Testis (tissue), 2 donors: ENCODE measurements at regions not wholly inside any gene's neighbourhood (a gene's known extent, or its start where the extent isn't known, plus 50 kb on each side); places are given as distances from the start of the nearest gene placed in this dataset.

Source experiments
- DNase-seq: peaks from one replicate; pipeline ENCODE4 v3.0.0-alpha.2; 2019
- H3K27ac ChIP-seq, 2 donors: fragments of 200-600 bp; sonication (generic); one replicate each; pipeline ENCODE4 v1.5.1; 2019
- H3K27me3 ChIP-seq: fragments of 200-600 bp; sonication (generic); one replicate; pipeline ENCODE4 v1.5.1; 2019
- H3K36me3 ChIP-seq: fragments of 200-600 bp; sonication (generic); one replicate; pipeline ENCODE4 v1.5.1; 2017; ENCODE audit warnings: low read depth; ENCODE audit errors: missing control alignments
- H3K4me1 ChIP-seq: fragments of 200-600 bp; sonication (generic); one replicate; pipeline ENCODE4 v1.5.1; 2019
- H3K4me3 ChIP-seq, 2 donors: fragments of 200-600 bp; sonication (generic); one replicate each; pipeline ENCODE4 v1.5.1; 2017 to 2019
- H3K9me3 ChIP-seq: fragments of 200-600 bp; sonication (generic); one replicate; pipeline ENCODE4 v1.5.1; 2017
- POLR2A ChIP-seq: fragments of 450-650 bp; IDR thresholded peaks from one replicate; pipeline ENCODE4 v1.6.1; 2017; ENCODE audit warnings: antibody characterized with exemption, mild to moderate bottlenecking, moderate library complexity
- WGBS, 2 donors: methylation state at CpG; one replicate each; pipeline ENCODE4 v1.1.5; 2018; 5-methylcytosine and 5-hydroxymethylcytosine counted together
- intact Hi-C: fragments of 100-400 bp; cut with DNase I; formaldehyde crosslinking; loops from one replicate; pipeline ENCODE4 v1.15.1; 2023; ENCODE audit warnings: low total_unique reads
- TF ChIP-seq, protein P1 (sequence below), 3 experiments: fragments of 450-650 bp in 2 of 3; fragments of 200-600 bp in 1 of 3; sonication (generic) in 1 of 3; IDR thresholded peaks; one replicate each; pipeline ENCODE4 v1.5.1; 2016 to 2019; ENCODE audit warnings: antibody characterized with exemption in 3 of 3, mild to moderate bottlenecking in 2 of 3, moderate library complexity in 1 of 3

DNA sequence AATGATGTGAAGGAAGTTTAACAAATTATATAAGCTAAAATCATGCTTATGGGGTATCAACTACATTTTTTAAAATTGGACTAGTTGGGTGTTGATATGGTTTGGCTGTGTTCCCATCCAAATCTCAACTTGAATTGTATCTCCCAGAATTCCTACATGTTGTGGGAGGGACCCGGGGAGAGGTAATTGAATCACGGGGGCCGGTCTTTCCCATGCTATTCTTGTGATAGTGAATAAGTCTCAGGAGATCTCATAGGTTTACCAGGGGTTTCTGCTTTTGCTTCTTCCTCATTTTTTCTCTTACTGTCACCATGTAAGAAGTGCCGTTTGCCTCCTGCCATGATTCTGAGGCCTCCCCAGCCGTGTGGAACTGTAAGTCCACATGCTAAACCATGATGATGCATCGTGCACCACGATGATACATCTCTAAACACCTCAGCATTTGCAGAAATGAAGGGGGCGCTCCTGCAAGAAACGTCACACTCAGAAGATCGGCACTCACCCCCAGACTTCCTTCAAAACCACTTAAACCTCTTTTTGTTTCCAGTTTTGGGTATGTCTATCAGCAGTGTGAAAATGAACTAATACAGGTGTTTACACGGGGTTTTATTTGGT is 340.0 kb downstream of the SHANK2 start:
- no peaks in the 10 kb centered on the region for H3K9me3 ChIP-seq
- H3K4me3 ChIP-seq = no peak overlapping the region
- intact Hi-C loops = no loop called here
- H3K27me3 ChIP-seq = no peaks in the 10 kb centered on the region
- 76 to 82% methylated on average over 11 of the region's 11 CpGs for WGBS, 2 donors
- no peaks in the 10 kb centered on the region for H3K4me1 ChIP-seq
- DNase-seq = no peak
- TF ChIP-seq, protein P1, sequence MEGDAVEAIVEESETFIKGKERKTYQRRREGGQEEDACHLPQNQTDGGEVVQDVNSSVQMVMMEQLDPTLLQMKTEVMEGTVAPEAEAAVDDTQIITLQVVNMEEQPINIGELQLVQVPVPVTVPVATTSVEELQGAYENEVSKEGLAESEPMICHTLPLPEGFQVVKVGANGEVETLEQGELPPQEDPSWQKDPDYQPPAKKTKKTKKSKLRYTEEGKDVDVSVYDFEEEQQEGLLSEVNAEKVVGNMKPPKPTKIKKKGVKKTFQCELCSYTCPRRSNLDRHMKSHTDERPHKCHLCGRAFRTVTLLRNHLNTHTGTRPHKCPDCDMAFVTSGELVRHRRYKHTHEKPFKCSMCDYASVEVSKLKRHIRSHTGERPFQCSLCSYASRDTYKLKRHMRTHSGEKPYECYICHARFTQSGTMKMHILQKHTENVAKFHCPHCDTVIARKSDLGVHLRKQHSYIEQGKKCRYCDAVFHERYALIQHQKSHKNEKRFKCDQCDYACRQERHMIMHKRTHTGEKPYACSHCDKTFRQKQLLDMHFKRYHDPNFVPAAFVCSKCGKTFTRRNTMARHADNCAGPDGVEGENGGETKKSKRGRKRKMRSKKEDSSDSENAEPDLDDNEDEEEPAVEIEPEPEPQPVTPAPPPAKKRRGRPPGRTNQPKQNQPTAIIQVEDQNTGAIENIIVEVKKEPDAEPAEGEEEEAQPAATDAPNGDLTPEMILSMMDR (IDR thresholded peaks at IDR 0.05) = no peak
- no peak for TF ChIP-seq POLR2A
- H3K36me3 ChIP-seq = no peaks in the 10 kb centered on the region
- H3K27ac ChIP-seq = no peak overlapping the region

DNA sequence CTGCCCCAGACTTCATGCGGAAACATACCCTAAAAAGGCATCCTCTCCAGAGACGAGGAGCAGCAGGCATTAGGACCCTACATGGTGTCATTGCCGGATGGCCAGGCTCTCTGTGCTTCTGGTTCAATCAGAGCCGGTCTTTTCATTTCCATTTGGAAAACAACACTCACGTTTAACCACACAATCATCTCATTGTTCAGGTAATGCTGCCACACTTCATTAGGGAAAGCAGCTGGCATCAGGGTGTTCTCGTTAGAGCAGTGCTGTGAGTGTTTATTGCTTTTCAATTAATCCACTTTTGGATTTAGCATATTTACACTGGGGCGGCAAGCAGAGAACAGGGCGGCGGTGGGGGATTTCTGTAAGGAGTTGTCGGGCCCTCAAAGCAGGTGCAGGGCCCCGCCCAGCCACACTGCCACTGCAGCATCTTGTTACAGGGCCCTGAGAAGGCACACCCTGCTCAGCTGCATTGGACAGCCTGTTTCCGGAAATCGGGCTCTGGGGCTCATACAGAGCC is 338.6 kb downstream of the SHANK2 start:
- TF ChIP-seq POLR2A = no peak
- TF ChIP-seq, protein P1 (IDR thresholded peaks at IDR 0.05) = no peak
- 73 to 79% methylated on average over 13 of the region's 13 CpGs for WGBS, 2 donors
- no peaks in the 10 kb centered on the region for H3K9me3 ChIP-seq
- intact Hi-C loops = no loop called here
- H3K4me3 ChIP-seq = no peak overlapping the region
- no peaks in the 10 kb centered on the region for H3K4me1 ChIP-seq
- H3K27ac ChIP-seq = no peak overlapping the region
- no peaks in the 10 kb centered on the region for H3K27me3 ChIP-seq
- no peak for DNase-seq
- no peaks in the 10 kb centered on the region for H3K36me3 ChIP-seq

DNA sequence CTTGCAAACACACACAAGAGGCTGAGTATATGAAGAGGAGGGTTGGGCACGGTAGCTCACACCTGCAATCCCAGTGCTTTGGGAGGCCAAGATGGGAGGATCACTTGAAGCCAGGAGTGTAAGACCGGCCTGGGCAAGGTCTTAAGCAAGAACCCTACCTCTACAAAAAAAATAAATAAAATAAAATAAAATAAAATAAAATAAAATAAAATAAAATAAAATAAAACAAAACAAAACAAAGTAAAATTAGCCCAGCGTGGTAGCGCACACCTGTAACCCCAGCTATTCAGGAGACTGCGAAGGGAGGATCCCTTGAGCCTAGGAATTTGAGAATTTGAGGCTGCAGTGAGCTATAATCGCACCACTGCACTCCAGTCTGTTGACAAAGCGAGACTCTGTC is 337.9 kb downstream of the SHANK2 start:
- Histone ChIP-seq H3K27me3 (no peaks in the 10 kb centered on the region), H3K36me3 (no peaks in the 10 kb centered on the region), H3K4me1 (no peaks in the 10 kb centered on the region), H3K27ac (no peak overlapping the region), H3K4me3 (no peak overlapping the region), H3K9me3 (no peaks in the 10 kb centered on the region)
- TF ChIP-seq, protein P1 (IDR thresholded peaks at IDR 0.05) = no peak
- no peak for TF ChIP-seq POLR2A
- 95 to 96% methylated on average over 7 of the region's 7 CpGs for WGBS, 2 donors
- no peak for DNase-seq
- intact Hi-C loops = no loop called here

DNA sequence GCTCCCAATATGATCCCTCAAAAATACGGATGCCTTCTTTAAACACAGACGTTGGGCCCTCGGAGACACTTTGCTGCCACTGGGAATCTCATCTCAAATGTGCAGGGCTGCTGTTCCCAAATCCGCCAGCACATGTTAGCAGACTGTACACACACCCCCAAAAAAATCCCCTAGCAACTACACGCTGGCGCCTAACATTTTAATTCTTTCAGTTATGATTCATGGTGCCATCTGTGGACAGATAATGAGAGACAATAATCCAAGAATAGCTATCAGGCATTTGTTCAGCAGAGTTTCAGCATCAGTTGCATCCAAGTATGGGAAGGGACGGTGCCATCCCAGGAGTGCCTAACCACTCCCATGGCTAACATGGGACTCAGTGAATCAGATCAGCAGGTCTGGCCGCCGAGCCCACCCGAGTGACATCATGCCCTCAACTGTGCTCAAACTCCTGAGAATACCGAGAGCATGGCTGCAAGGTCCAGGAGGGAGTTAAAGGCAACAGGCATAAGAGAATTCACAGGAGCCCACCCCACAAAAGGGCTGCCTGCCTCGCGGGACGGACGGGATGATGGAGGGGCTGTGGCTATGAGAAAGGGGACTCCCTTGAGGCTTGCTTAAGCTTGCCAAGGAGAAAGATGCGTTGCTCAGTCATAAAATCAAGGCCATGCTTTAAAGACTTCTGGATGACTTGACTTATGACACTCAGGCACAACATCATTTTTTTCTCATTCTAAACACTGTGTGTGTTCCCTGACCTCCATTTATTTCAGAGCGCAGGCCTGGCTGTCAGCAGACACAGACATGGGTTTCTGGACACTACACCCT is 337.0 kb downstream of the SHANK2 start:
- no peak for DNase-seq
- intact Hi-C loops = no loop called here
- Histone ChIP-seq H3K4me3 (no peak overlapping the region), H3K36me3 (no peaks in the 10 kb centered on the region), H3K9me3 (no peaks in the 10 kb centered on the region), H3K27me3 (no peaks in the 10 kb centered on the region), H3K4me1 (no peaks in the 10 kb centered on the region), H3K27ac (no peak overlapping the region)
- WGBS, 2 donors = 77 to 79% methylated on average over 17 of the region's 17 CpGs
- no peak for TF ChIP-seq POLR2A
- TF ChIP-seq, protein P1 (IDR thresholded peaks at IDR 0.05) = no peak
